ENCODE measurements at regions not wholly inside any gene's neighbourhood (a gene's known extent, or its start where the extent isn't known, plus 50 kb on each side); places are given as distances from the start of the nearest gene placed in this dataset.

GRCh38 chr1:50261951-50262350, 153.2 kb downstream of the ELAVL4 start:
- Mint-ChIP-seq H3K9me3 (no peaks in the 10 kb centered on the region), H3K27ac (no peak overlapping the region), H3K4me1 (peaks cover 23% of the 10 kb centered on the region), H3K36me3 (no peaks in the 10 kb centered on the region), H3K4me3 (no peak overlapping the region), H3K27me3 (ENCODE audit: low read depth in 3 of 3) (peaks cover 0 to 5% (median 2%) of the 10 kb centered on the region in 3 donors)
- no CpG with 5 or more reads among the region's 7 CpGs for WGBS (ENCODE audit: insufficient coverage)
- Histone ChIP-seq H2AFZ (ENCODE audit: insufficient read depth, low read depth, low read length, poor library complexity, severe bottlenecking) (no peak overlapping the region), H3K27me3 (ENCODE audit: control insufficient read depth in 2 of 2, insufficient read depth in 2 of 2, low read length in 2 of 2) (no peaks in the 10 kb centered on the region), H3K4me3 (replicated peaks in 1 of 3; ENCODE audit: low read depth in 2 of 3, low read length in 3 of 3) (no peak overlapping the region), H3K9me3 (replicated peaks in 1 of 2; ENCODE audit: control insufficient read depth in 1 of 2, insufficient read depth in 1 of 2, low read length in 2 of 2) (no peaks in the 10 kb centered on the region), H3K4me2 (replicated peaks; ENCODE audit: extremely low read depth, low read length, poor library complexity, severe bottlenecking) (no peak overlapping the region), H3K9ac (ENCODE audit: insufficient read depth, low read length, poor library complexity, severe bottlenecking) (no peak overlapping the region), H3K36me3 (replicated peaks in 1 of 2; ENCODE audit: control insufficient read depth in 1 of 2, insufficient read depth in 2 of 2, low read length in 2 of 2) (no peaks in the 10 kb centered on the region), H3K4me1 (ENCODE audit: control insufficient read depth in 1 of 2, insufficient read depth in 2 of 2, low read length in 2 of 2) (peaks cover 25 to 26% of the 10 kb centered on the region in 2 donors), H3K27ac (ENCODE audit: low read depth in 1 of 2, low read length in 2 of 2) (no peak overlapping the region), H3K79me2 (ENCODE audit: insufficient read depth, low read length) (no peaks in the 10 kb centered on the region), H4K20me1 (ENCODE audit: insufficient read depth, low read length) (no peaks in the 10 kb centered on the region)
- no peak for TF ChIP-seq CTCF (IDR thresholded peaks at IDR 0.05)
- DNase-seq, result no peak
- intact Hi-C loops (cut with micrococcal nuclease), result no loop called here

- no peaks in the 10 kb centered on the region for H3K36me3 Mint-ChIP-seq
- Histone ChIP-seq H3K27ac (ENCODE audit: low read depth in 1 of 2, low read length in 2 of 2) (no peak overlapping the region), H3K79me2 (ENCODE audit: insufficient read depth, low read length) (no peaks in the 10 kb centered on the region), H3K9me3 (replicated peaks in 1 of 2; ENCODE audit: control insufficient read depth in 1 of 2, insufficient read depth in 1 of 2, low read length in 2 of 2) (no peaks in the 10 kb centered on the region), H3K4me2 (replicated peaks; ENCODE audit: extremely low read depth, low read length, poor library complexity, severe bottlenecking) (no peak overlapping the region), H2AFZ (ENCODE audit: insufficient read depth, low read depth, low read length, poor library complexity, severe bottlenecking) (no peak overlapping the region), H3K27me3 (ENCODE audit: control insufficient read depth in 2 of 2, insufficient read depth in 2 of 2, low read length in 2 of 2) (no peaks in the 10 kb centered on the region), H3K9ac (ENCODE audit: insufficient read depth, low read length, poor library complexity, severe bottlenecking) (no peak overlapping the region), H4K20me1 (ENCODE audit: insufficient read depth, low read length) (no peaks in the 10 kb centered on the region), H3K4me1 (ENCODE audit: control insufficient read depth in 1 of 2, insufficient read depth in 2 of 2, low read length in 2 of 2) (no peaks in the 10 kb centered on the region), H3K4me3 (replicated peaks in 1 of 3; ENCODE audit: low read depth in 2 of 3, low read length in 3 of 3) (no peak overlapping the region), H3K36me3 (replicated peaks in 1 of 2; ENCODE audit: control insufficient read depth in 1 of 2, insufficient read depth in 2 of 2, low read length in 2 of 2) (no peaks in the 10 kb centered on the region)
- H3K4me1 Mint-ChIP-seq, result no peaks in the 10 kb centered on the region
- H3K27ac Mint-ChIP-seq, result no peak overlapping the region
- WGBS (ENCODE audit: insufficient coverage), result 100% methylated on average over 1 of the region's 2 CpGs
- TF ChIP-seq CTCF (IDR thresholded peaks at IDR 0.05), result no peak
- H3K4me3 Mint-ChIP-seq, result no peak overlapping the region
- DNase-seq, result no peak
- peaks cover 0 to 6% (median 2%) of the 10 kb centered on the region in 3 donors for H3K27me3 Mint-ChIP-seq (ENCODE audit: low read depth in 3 of 3)
- no peaks in the 10 kb centered on the region for H3K9me3 Mint-ChIP-seq
- intact Hi-C loops (cut with micrococcal nuclease), result no loop called here
Observed at GRCh38 chr1:50257940-50258685, 149.4 kb downstream of the ELAVL4 start.

Measured in CD14-positive monocyte (primary cell).